Right lobe of liver (tissue), 4 donors: ENCODE measurements at regions not wholly inside any gene's neighbourhood (a gene's known extent, or its start where the extent isn't known, plus 50 kb on each side); places are given as distances from the start of the nearest gene placed in this dataset.

Source experiments
- POLR2A ChIP-seq: fragments of 450-650 bp; IDR thresholded peaks from one replicate; pipeline ENCODE4 v1.6.1; 2017; ENCODE audit warnings: antibody characterized with exemption, mild to moderate bottlenecking
- TF ChIP-seq, protein P1 (sequence below), 4 donors: fragments of 200-600 bp in 3 of 4; fragments of 450-650 bp in 1 of 4; IDR thresholded peaks; one replicate each; pipeline versions ENCODE4 v1.5.1 to v1.8.0; 2016 to 2022; ENCODE audit warnings: antibody characterized with exemption in 4 of 4, mild to moderate bottlenecking in 2 of 4
- donor health status: DM: no; HTN: no; CAD: no.
- donor health status: DM: no; HTN: no; CAD: no.
- donor health status: DM: no; HTN: yes; CAD: no.

DNA sequence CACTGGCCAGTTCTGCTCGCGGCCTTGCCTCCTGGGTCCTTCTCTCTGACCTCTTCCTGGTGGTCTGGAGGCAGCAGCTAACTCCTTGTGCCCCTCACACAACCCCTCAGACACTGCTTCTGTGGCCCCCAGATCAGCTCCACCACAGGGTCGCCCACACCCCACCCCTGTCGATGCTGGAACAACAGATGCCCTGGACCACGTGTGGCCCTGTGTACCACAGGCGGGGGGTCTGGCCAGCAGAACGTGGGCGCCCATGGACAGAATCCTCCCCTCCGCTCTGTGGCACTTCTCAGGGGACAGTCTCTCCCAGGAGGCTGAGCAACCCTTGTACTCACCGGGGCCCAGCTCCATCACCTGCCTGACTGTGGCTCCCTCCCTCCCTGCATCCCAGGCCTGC lies 245.6 kb downstream of the NDUFA10 start:
- TF ChIP-seq, protein P1, sequence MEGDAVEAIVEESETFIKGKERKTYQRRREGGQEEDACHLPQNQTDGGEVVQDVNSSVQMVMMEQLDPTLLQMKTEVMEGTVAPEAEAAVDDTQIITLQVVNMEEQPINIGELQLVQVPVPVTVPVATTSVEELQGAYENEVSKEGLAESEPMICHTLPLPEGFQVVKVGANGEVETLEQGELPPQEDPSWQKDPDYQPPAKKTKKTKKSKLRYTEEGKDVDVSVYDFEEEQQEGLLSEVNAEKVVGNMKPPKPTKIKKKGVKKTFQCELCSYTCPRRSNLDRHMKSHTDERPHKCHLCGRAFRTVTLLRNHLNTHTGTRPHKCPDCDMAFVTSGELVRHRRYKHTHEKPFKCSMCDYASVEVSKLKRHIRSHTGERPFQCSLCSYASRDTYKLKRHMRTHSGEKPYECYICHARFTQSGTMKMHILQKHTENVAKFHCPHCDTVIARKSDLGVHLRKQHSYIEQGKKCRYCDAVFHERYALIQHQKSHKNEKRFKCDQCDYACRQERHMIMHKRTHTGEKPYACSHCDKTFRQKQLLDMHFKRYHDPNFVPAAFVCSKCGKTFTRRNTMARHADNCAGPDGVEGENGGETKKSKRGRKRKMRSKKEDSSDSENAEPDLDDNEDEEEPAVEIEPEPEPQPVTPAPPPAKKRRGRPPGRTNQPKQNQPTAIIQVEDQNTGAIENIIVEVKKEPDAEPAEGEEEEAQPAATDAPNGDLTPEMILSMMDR (IDR thresholded peaks at IDR 0.05) = no peak
- no peak for TF ChIP-seq POLR2A
